ENCODE measurements at regions not wholly inside any gene's neighbourhood (a gene's known extent, or its start where the extent isn't known, plus 50 kb on each side); places are given as distances from the start of the nearest gene placed in this dataset.
"Not testable (repeated sequence)": the region's sequence is repeated elsewhere in the genome, so short reads cannot be mapped to it uniquely, and the experiment has no call there.

DNA sequence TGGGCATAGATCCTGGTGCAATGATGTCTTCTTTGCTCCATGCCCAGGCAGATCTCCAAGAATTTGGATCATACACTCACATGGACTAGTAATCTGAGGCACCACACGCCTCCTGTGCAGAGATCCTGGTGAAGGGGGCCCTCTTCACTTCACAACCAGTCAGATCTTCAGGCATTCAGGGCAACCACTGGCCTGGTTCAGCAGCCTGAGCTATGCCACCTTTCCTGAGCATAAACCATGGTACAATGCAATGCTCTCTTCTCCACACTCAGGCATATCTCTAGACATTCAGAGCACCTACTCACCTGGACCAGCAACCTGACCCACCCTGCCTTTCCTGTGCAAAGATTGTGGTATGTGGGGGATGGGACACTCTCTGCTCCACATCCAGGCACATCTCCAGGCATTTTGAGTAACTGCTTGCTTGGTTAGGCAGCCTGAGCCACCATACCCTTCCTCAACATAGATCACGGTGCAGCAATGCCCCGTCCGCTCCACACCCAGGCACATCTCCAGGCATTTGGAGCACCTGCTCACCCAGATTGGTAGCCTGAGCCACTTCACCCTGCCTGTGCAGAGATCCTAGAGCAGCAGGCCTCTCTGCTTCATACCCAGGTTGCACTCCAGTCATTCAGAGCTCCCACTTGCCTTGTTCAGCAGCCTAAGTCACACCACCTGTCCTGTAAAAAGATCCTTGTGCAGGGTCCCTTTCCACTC is 532.2 kb upstream of the STEAP1 start:
- no peak for DNase-seq

DNA sequence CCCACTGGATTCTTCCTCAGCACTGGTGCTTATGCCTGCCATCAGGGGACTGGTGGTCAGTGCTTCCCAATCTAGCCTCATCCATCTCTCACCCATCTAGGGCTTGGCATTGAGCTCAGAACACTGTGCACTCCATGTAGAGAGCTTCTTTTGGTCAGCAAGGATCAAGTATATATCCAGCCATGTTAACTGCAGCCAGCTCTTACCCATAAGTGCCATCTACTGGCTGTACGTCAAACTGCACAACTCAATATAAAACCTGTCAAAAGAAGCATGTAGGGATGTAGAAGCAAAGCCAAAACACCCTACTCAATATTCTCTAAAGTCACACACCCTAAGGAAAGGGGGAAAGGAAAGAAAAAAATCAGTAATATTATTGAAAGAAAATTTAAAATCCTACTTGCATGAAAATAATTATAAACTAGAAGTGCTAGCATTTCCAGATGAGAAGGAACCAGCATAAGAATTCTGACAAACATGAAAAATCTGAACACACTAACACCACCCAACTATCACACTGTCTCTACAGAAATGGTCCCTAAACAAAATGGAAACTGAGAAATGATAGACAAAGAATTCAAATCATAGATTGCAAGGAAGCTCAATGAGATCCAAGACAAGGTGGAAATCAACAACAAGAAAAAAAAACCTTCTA is 531.1 kb upstream of the STEAP1 start:
- DNase-seq: peak; percentile 49 to 77

DNA sequence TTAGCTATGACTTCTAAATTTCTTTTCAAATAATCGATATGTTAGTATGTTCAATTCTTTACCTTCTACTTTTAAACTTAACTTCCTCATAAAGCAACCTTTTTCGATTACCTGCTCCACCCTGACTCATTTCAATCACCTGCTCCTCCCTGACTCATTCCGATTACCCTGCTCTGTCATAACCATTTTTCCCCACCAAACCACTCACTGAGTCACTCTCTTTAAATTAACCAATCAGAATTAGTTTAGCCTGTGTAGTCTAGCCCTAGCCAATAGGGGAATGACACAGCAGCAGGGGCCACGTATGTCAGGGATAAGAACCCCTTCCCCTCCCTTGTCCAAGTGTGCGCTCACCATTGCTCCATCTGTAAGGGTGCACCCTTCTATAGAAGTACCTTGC is 530.1 kb upstream of the STEAP1 start:
- not testable (repeated sequence) for DNase-seq

DNA sequence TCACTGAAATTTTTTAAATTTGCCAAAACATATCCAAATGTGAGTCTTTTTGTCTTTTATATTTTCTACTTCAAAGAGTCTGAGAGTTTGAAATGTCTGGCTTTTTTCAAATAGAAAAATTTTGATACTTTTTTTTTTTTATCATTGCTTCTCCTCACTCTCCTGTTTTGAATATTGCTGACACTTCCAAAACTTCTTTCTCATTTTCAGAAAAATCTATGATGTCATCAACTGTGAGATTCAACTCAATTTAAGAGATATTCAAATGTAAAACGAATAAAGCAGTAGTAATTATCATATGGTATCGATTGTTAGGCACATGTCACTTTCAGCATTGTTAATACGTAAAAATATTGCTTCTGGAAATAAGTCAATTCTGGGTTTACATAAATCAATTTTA is 505.8 kb upstream of the STEAP1 start:
- DNase-seq: no peak

DNA sequence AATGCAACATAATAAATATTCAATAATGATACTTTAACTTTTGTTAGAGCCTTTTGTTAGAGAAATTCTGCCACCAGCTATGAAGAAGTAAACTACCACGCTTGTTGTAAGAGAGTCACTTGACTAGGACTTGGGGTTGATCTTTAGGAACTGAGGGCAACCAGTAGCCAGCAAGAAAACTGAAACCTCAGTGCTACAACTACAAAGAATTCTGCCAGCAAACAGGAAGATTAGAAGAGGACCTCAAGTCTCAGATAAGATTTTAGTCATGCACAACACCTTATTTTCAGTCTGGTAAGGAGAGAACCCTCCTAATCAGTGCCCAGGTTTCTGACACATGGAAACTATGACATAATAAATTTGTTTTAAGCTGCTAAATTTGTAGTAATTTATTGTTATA is 498.3 kb upstream of the STEAP1 start:
- no peak for DNase-seq

DNA sequence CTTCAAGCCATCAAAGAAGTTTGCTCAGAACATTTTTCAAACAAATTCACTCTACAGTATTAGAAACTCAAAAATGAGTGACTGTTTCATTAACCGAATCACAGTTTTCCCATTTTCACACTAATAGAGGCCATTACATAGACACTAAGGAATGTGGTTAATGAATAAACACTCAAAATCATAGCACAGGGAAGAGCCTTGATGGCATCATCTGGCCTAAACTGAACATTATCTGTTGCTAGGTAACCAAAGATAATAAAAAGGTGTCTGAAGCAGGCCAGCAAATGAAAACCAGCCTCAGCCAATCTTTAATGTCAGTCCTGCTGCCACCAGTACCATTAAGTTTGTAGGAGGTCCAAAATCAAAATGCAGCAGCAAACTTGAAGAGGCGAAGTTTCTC is 492.4 kb upstream of the STEAP1 start:
- DNase-seq: no peak

DNA sequence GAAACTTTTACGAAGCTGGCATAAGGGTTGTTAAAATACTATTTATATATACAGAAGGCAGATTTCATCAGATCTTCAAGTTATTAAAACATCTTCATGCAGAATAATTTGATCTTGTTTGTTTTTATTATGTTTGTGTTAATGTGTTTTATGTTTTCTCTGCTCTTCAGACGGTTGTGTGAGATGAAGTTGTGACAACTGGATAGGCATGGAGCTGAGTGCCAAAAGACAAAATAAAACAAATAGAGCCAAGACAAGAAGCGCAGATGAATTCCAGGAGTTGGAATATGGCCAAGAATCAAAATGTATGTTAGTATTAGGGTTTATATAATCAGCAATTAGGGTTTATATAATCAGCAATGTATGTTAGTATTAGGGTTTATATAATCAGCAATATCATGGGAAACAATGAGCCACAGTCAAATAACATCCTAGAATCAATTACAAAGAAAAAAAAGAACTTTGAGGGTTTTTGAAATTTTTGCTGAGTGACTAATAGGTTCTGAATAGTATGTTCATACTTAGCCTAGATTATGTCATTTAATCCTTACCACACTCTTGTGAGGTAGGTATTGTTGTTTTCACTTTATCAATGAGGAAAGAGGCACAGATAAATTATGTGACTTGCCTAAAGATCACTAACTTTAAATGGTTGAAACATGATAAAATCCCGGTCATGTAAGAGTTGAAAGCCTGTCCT is 488.0 kb upstream of the STEAP1 start:
- DNase-seq: no peak

DNA sequence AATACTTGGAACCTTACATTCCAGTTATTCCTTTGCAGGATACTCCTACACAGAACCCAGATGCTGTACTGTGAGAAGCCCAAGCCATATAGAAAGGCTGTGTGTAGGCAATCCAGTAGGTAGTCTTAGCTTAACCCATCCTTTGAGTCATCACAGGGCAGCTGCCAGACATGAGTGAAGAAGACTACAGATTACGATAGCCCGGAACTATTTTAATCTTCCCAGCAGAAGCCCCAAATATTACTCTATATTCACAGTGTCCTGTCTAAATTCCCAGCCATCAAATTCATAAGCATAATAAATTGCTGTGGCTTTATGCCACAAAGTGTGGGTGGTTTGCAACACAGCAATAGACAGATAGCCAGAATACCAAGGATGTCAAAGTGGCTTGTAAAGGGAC is 474.1 kb upstream of the STEAP1 start:
- no peak for DNase-seq

DNA sequence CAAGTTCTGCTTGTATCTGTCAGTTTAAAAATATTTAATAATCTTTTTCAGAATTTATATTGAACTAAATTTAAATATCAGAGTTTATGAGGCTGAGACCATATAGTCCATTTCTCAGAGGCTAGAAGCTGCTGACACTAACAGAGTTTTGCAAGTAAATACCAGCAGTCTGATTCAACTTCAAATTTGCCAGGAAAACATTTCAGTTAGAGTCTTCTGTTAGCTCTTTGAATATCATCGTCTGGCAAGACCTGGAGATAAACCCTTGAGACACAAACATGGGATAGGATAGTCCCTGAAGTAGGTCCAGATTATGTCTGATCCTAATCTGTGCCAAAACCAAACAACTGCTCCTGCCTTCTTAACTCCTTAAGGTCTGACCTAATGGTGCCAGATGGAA is 472.8 kb upstream of the STEAP1 start:
- no peak for DNase-seq

DNA sequence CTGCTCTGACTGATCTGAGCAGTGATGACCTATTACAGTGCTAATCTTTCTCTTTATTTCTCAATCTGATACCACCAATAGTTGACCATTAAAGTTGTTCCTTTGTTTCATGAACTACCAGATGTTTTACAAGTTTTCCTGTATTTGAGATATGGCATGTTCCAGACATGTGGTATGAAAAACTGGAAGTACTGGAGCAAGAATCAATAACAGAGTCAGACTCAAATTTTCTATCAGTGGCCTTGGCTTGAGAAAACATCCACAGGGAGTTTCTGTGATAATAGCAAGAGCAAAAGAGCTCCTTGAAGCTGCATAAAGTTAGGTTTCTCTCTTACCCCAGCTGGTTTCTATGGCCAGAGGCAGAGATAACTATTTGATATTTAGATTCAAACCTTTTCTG is 469.0 kb upstream of the STEAP1 start:
- no peak for DNase-seq

DNA sequence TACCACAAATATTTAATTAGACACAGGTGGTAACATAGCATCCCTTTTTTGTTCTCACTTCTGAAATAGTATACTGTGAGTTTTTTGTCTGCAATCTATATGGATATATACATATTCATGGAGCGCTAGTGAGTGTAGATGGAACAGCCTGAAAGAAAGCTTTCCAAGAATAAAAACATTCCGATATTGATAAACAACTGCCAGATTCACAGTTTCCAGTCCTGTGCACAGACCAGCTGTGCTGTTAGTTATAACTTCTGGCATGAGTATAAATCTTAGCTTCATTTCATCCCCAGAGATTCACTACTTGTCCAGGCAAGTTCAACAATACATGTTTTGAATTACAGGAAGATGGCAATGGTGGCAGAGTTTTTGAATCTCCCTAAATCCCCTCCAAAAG is 467.1 kb upstream of the STEAP1 start:
- DNase-seq: peak in 1 of 2 experiments; percentile 62

DNA sequence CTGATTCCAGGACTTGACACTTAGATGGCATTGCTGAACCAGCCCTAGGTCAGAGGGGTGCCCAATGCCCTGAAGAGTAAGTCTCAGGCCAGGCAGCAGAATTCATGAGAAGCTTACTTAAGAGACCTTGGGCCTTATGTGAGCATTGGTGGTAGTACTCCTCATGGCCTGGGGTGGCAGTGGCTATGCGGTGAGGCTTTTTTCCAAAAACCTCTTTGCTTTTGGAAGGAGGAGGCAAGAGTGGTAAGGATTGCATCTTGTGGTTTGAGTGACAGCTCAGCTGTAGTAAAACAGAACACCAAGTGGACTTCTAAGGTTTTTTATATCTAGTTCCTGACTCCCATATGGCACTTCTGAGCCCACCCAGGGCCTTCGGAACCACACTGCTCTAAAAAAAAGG is 459.0 kb upstream of the STEAP1 start:
- no peak for DNase-seq

DNA sequence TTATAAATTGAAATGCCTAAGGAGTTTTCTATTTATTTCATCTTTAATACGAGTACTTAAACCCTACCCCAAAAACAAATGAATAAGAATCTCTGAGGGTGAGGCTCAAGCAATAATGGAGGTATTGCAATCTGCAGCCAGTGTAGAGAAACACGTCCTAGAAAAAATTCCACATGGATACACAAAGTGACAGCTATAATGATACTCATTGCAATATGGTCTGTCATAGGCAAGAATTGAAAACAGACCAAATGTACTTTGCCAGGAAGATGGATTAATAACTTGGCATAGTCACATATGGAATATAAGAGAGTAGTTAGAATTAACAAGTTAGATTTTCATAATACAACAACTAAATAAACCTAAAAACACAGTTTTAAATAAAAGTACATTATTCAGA is 440.1 kb upstream of the STEAP1 start:
- no peak for DNase-seq

DNA sequence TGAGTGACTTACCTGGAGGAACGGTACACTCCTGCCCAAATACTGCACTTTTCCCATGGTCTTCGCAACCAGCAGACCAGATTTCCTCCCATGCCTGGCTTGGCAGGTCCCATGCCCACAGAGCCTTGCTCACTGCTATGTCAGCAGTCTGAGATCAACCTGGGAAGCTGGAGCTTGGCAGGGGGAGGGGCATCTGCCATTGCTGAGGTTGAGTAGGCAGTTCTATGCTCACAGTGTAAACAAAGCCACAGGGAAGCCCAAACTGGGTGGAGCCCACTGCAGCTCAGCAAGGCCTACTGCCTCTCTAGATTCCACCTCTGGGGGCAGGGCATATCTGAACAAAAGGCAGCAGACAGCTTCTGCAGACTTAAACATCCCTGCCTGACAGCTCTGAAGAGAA is 435.3 kb upstream of the STEAP1 start:
- peak in 1 of 2 experiments; percentile 38 for DNase-seq

DNA sequence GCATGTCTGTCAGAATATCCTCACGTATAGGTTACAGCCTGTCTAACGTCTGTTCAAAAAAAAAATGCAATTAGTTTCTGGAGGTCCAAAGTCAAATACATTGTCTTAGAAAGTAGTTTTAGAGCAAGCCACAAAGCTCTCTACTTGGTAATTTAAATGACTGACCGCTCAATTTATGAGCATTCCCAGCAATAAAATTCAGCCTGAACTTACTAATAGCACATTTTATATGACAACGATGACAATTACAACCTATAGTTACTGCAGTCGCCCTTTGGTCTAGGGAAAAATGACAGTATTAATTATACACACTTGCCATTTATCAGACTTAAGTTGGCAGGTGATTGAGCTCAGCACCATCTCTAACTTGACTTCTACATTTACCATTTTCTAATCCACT is 425.8 kb upstream of the STEAP1 start:
- DNase-seq: no peak

DNA sequence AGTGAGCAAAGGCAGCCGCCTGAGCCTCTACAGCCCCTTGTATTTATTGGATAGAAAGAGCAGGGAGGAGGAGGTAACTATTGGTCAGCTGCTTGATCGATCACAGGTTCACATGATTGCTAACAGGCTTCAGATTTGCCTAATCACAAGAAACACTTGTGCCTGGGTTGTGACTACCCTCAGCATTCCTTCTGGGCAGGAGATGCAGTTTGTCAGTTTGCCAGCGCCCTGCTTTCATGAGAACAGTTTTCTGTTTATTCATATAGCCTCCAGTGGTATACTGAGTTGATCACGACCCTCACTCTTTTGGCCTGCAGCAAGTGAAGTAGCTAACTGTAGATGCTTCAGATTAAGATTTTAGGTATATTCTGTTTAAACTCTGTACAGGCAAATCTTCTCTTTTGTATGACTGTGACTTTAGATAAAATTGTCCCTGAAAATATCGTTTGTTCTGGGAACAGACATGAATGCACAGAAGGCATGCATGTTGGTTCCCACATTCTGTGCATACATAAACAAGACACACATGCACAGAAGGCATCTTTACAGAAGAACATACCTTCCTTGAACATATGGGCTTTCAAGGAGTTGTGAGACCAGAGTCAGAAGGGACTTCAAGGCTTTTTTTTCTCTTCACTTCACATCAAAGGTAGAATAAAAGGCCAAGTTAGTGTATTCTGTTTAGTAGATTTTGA is 422.4 kb upstream of the STEAP1 start:
- DNase-seq: no peak

DNA sequence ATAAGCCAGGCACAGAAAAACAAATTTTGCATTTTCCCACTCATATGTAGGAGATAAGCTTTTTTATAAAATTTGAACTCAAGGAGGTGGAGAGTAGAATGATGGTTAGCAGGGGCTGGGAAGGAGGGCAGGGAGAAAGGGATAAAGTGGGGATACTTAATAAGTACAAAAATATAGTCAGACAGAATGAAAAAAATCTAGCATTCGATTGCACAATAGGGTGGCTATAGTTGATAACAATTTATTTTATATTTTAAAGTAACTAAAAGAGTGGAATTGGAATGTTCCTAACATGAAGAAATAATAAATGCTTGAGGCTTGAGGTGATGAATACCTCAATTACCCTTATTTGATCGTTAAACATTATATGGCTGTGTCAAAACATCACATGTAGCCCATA is 415.7 kb upstream of the STEAP1 start:
- DNase-seq: no peak

DNA sequence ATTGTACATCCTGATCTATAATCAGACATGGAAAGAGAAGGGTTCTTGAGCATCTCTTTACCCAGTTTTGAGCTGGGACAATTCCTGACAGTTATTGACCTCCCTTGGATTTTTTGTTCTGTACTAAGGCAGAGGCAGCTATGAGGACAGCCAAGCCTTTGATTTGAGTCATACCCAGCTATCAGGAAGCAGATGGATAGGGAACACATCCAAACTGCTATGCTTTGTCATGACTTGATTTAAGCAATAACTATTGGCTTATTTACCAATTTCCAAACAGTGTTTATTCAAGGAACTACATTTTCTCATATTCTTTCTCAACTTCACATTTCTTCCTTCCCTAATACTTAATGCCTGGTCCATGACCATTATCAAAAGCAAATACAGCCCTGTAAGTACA is 396.4 kb upstream of the STEAP1 start:
- no peak for DNase-seq

DNA sequence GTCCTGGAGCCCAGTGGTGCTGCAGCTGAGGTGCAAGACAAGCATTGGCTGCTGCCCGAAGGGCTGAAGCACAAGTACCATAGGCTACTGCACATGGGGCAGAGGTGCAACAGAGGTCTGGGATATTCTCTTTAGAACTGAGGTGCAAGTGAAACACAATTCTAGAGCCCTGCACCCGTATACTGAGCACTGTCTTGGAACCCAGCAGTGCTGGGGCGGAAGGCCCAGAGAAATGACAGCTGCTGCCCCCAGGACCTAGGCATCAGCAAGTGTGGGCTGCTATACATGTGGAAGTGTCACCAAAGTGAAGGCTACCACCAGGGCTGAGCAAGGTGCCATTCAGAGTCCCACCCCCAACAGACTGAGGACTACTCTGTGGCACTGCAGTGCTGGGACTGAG is 393.6 kb upstream of the STEAP1 start:
- no peak for DNase-seq

DNA sequence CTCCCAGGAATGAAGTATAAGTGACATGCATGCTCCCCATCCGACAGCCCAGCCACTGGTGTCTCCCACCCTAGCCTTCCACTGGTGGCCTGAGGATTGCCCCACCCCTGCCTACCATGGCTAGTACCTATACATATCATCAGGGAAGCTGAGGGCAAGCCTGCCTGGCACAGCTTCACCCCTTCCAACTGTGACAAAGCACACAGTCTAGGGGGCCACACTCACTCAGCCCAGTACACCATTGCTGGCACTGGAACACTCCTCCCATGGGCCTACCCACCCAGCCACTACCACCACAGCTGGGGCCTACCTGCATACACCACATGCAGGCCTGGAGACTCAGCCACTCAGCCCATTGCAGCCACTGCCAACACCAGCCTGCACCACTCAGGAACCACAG is 393.1 kb upstream of the STEAP1 start:
- no peak for DNase-seq

DNA sequence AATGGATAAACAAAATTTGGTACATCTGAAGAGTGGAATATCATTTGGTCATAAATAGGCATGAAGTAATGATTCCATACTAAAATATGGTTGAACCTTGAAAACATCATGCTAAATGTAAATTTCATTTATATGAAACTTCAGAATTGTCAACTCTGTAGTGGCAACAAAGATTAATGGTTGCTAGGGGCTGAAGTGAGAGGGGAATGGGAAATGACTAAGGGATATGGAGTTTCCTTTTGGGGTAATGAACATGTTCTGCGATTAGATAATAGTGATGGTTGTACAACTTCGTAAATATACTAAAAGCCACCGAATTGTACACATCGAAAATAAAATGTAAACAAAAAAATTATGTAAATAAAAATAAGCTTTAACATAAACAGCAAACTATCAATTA is 384.1 kb upstream of the STEAP1 start:
- no peak for DNase-seq

DNA sequence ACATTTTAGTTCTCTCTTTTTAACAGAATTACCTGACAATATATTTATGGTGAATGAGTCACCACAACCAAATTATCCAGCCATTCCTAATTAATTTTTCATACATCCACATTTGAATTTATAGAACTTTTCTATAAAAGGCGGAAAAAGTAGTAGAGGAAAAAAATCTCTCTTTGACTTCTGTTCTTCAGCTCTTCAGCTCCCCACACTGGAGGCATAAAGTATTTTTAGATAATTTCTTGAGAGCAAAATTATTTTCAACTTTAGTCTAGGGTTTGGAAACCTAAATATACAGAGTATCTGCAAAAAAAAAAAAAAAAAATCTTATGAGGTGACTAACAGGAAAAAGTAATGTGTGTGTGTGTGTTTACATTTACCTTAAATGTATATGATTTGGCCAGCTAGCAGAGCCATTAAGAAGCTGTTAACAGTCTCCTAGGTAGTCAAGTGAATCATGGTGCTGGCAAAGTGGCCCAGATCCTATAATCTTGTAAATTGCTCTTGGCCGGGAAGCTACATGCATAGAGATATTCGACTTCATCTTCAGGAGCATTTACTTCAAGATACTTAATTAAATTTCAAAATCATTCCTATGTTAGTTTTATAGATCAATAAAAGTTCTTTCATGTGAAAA is 383.1 kb upstream of the STEAP1 start:
- peak; percentile 29 to 45 for DNase-seq

DNA sequence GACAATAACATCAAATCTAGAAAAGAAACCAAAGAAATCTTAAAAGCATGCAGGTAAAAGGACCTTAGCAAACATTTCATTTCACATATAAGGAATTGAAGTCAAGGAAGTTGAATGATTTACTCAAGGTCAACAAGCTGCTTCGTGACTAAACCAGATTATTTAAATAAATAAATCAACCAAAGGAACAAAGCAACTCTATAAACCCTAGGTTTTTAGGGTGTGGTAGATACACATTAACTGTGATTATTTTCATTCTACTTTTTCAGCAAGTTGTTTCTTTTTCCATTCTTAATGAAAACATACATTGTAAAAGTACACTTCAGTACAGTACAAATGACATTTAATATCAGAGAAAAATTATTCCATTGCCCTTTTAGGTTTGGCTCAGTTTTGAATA is 382.0 kb upstream of the STEAP1 start:
- no peak for DNase-seq
